ENCODE measurements at regions not wholly inside any gene's neighbourhood (a gene's known extent, or its start where the extent isn't known, plus 50 kb on each side); places are given as distances from the start of the nearest gene placed in this dataset.

GRCh38 chr2:51469102-51469501 lies 437.2 kb upstream of the NRXN1 start:
- TF ChIP-seq POLR2A (IDR thresholded peaks at IDR 0.05; ENCODE audit: low read depth, low read length), result no peak
- TF ChIP-seq POLR2AphosphoS5 (IDR thresholded peaks at IDR 0.05; ENCODE audit: low read depth, low read length), result no peak
- no peak for TF ChIP-seq TAF1 (IDR thresholded peaks at IDR 0.05; ENCODE audit: low read depth, low read length)
- TF ChIP-seq SPI1 (IDR thresholded peaks at IDR 0.05; ENCODE audit: low read depth, low read length), result no peak
- TF ChIP-seq PAX5 (IDR thresholded peaks at IDR 0.05; ENCODE audit: insufficient read depth, low read length, severe bottlenecking), result no peak
- TF ChIP-seq POU2F2 (IDR thresholded peaks at IDR 0.05; ENCODE audit: low read depth, low read length), result no peak

Measured in GM12891 (cell line).